Hepatocyte (in vitro differentiated cells): ENCODE measurements at regions not wholly inside any gene's neighbourhood (a gene's known extent, or its start where the extent isn't known, plus 50 kb on each side); places are given as distances from the start of the nearest gene placed in this dataset.

Experiments
- CTCF ChIP-seq: fragments of 200-600 bp; sonication (generic); IDR thresholded peaks from 2 replicates; pipeline ENCODE4 v1.5.1; 2016; ENCODE audit warnings: antibody characterized with exemption, mild to moderate bottlenecking; ENCODE audit not compliant: poor library complexity
- EZH2 ChIP-seq: fragments of 200-600 bp; sonication (generic); IDR thresholded peaks from 2 replicates; pipeline ENCODE4 v1.6.1; 2016; ENCODE audit warnings: antibody characterized with exemption, mild to moderate bottlenecking, borderline replicate concordance

GRCh38 chr3:73874606-73875369 lies 250.0 kb upstream of the PDZRN3 start:
- TF ChIP-seq CTCF (no peak), EZH2 (no peak)
